ENCODE measurements at regions not wholly inside any gene's neighbourhood (a gene's known extent, or its start where the extent isn't known, plus 50 kb on each side); places are given as distances from the start of the nearest gene placed in this dataset.

DNA sequence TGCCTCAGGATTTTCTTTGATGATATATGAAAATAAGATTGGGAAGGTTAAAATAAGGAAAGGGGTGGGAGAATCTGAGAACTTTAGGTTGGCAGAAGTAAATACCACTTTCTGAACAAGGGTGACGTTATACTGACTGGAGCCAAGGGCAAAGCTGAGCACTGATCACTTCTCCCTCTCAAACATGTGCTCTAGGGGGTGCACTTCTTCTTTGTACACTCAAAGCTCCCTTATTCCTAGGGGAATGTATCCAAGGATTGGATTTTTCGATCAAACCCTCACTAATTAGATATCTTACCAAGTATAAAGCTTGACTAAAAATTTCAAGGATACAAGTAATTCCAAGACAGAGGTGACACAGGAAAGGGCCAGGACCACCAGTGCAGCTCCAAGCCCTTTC is 243.9 kb upstream of the UMPS start:
- no peaks in the 10 kb centered on the region for H3K36me3 Mint-ChIP-seq
- H3K4me3 Mint-ChIP-seq = no peak overlapping the region
- DNase-seq (no peak), ATAC-seq (replicated peaks) (no peak)
- no peak overlapping the region for H3K27ac Mint-ChIP-seq
- H3K4me1 Mint-ChIP-seq = peaks cover 0 to 2% of the 10 kb centered on the region in 2 donors
- peaks cover 25 to 30% of the 10 kb centered on the region in 2 donors for H3K27me3 Mint-ChIP-seq
- no peaks in the 10 kb centered on the region for H3K9me3 Mint-ChIP-seq

DNA sequence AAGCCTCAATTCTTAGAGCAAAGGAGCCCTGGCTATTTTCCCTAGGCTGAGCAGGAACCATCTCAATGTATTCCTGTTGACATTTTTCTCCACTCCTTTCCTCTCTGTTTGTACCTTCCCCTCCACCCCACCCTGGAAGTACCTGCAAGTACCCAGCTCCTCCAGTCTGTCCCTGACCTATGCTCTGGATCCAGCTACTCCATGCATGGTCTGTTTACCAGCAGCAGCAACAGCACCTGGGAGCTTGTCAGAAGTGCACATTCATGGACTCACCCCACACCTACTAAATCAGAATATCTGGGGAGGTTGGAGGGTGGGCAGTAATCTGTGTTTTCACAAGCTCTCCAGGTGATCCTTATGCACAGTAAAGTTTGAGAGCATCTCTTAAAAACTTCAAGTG is 240.7 kb upstream of the UMPS start:
- peaks cover 13 to 24% of the 10 kb centered on the region in 2 donors for H3K27me3 Mint-ChIP-seq

DNA sequence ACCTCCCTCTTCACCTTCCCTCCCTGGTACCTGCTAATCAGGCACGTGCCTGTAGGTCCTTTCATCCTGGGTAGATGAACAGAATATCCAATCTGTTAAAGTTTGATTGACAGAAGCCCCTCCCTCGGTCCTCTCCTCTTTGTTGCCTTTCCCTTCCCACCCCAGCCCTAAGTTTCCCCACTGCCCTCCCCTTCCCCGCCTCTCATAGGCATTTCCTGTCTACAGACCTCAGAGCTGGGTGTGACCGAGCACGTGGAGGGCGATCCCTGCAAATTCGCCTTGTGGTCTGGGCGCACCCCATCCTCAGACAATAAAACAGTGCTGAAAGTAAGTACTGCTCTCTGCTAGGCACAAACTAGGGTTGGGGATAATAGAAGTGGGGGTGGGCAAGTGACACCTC is 239.2 kb upstream of the UMPS start:
- no peak overlapping the region for H3K27ac Mint-ChIP-seq
- H3K27me3 Mint-ChIP-seq = peaks cover 8 to 18% of the 10 kb centered on the region in 2 donors

More for the DNA sequence above, 240.7 kb upstream of the UMPS start:
- H3K4me3 Mint-ChIP-seq = no peak overlapping the region
- DNase-seq = no peak
- H3K9me3 Mint-ChIP-seq = no peaks in the 10 kb centered on the region
- no peak overlapping the region for H3K27ac Mint-ChIP-seq
- ATAC-seq (replicated peaks) = no peak
- H3K36me3 Mint-ChIP-seq = no peaks in the 10 kb centered on the region
- peaks cover 2 to 7% of the 10 kb centered on the region in 2 donors for H3K4me1 Mint-ChIP-seq

DNA sequence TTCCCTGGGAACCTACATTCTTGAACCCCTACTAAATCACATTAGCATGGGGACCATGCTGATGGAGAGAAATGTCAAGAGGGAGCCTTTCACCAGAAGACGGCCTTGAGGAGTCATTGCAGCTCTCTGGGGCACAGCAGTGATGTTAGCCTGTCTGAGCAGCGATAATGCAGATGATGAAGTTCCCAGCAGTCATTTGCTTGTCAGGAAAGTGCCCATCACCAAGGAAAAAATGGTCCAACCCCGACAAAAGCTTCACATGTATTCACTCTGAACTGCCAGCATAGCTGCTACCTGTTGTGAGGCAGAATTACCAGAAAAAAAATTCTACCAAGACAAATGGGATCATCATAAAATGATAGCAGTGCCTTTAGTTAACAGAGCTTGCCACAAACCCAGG is 238.4 kb upstream of the UMPS start:
- Mint-ChIP-seq H3K27ac (no peak overlapping the region), H3K4me3 (no peak overlapping the region), H3K4me1 (peaks cover 6 to 13% of the 10 kb centered on the region in 2 donors), H3K27me3 (peaks cover 12 to 18% of the 10 kb centered on the region in 2 donors), H3K36me3 (no peaks in the 10 kb centered on the region), H3K9me3 (no peaks in the 10 kb centered on the region)
- DNase-seq (no peak), ATAC-seq (replicated peaks) (no peak)

More for the DNA sequence above, 239.2 kb upstream of the UMPS start:
- DNase-seq = no peak
- no peaks in the 10 kb centered on the region for H3K36me3 Mint-ChIP-seq
- ATAC-seq (replicated peaks) = no peak
- peaks cover 3 to 8% of the 10 kb centered on the region in 2 donors for H3K4me1 Mint-ChIP-seq
- no peaks in the 10 kb centered on the region for H3K9me3 Mint-ChIP-seq
- no peak overlapping the region for H3K4me3 Mint-ChIP-seq

DNA sequence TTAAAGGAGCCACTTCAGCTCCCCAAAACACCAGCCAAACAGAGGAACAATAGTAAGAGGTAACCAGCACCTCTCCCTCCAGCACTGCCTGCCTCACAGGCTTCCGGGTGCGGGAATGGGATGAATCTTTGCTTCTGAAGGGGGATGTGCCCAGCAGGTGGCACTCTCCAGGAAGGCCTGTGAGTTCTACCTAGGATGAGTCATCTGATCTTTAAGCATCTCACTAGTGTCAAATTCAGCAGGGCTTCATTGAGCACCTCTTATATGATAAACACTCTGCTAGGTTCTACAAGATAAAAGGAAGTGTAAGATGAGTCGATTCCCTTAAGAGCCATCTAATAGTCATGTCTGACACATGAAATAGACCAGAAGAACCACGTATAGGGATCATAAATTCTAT is 237.4 kb upstream of the UMPS start:
- DNase-seq = no peak
- H3K27me3 Mint-ChIP-seq = peaks cover 12 to 18% of the 10 kb centered on the region in 2 donors
- no peaks in the 10 kb centered on the region for H3K36me3 Mint-ChIP-seq
- H3K27ac Mint-ChIP-seq = no peak overlapping the region
- H3K4me3 Mint-ChIP-seq = no peak overlapping the region
- peaks cover 6 to 13% of the 10 kb centered on the region in 2 donors for H3K4me1 Mint-ChIP-seq
- no peaks in the 10 kb centered on the region for H3K9me3 Mint-ChIP-seq
- ATAC-seq (replicated peaks) = peak; percentile 64 to 71

GRCh38 chr3:124496061-124496460 is 234.2 kb upstream of the UMPS start:
- Mint-ChIP-seq H3K36me3 (no peaks in the 10 kb centered on the region), H3K27ac (no peak overlapping the region), H3K27me3 (peaks cover 7 to 11% of the 10 kb centered on the region in 2 donors), H3K9me3 (no peaks in the 10 kb centered on the region), H3K4me3 (no peak overlapping the region), H3K4me1 (peaks cover 4 to 13% of the 10 kb centered on the region in 2 donors)
- no peak for DNase-seq
- no peak for ATAC-seq (replicated peaks)

GRCh38 chr3:124497487-124497886 is 232.8 kb upstream of the UMPS start:
- H3K4me3 Mint-ChIP-seq = no peak overlapping the region

GRCh38 chr3:124498891-124499290 is 231.4 kb upstream of the UMPS start:
- DNase-seq (no peak), ATAC-seq (replicated peaks) (no peak)
- Mint-ChIP-seq H3K36me3 (no peaks in the 10 kb centered on the region), H3K4me1 (peaks cover 4 to 6% of the 10 kb centered on the region in 2 donors), H3K27ac (no peak overlapping the region), H3K27me3 (peaks cover 13 to 26% of the 10 kb centered on the region in 2 donors), H3K4me3 (no peak overlapping the region), H3K9me3 (no peaks in the 10 kb centered on the region)

More at GRCh38 chr3:124497487-124497886, 232.8 kb upstream of the UMPS start:
- peaks cover 4 to 11% of the 10 kb centered on the region in 2 donors for H3K4me1 Mint-ChIP-seq
- DNase-seq (no peak), ATAC-seq (replicated peaks) (no peak)
- H3K9me3 Mint-ChIP-seq = no peaks in the 10 kb centered on the region
- no peaks in the 10 kb centered on the region for H3K36me3 Mint-ChIP-seq
- H3K27ac Mint-ChIP-seq = no peak overlapping the region
- peaks cover 11 to 22% of the 10 kb centered on the region in 2 donors for H3K27me3 Mint-ChIP-seq

DNA sequence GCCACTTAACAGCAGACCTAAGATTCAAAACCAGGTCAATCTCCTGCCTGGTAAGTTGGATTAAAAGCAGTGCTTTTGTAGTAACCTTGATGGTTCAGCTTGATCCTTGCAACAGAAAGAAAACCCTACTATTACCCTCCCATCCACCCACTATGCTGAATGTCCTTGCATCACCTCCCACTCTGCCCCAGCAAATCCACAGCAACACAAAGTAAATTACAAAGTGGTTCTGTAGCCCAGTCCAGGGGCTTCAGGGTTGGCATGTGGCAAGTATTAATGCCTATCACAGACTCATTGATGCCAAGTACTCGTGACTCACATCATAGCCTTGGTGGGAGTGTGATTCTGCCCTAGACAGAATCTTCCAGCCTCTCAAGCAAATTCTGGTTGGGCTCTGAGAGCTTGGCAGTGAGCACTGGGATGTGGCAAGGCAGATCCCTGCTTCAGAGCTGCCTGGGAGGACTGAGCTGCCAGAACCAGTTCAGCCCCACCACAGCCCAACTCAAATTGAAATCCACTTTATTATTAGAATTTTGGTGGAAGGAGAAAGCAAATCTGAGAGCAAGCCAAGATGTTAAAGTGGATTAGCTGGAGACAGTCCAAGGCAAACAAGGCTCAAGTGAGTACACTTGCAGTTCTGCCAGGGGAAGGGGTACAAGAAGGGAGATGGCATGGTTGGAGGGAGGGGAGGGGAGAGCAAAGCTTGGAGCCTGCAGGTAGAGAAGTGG is 225.8 kb upstream of the UMPS start:
- Mint-ChIP-seq H3K36me3 (no peaks in the 10 kb centered on the region), H3K4me1 (no peaks in the 10 kb centered on the region), H3K4me3 (no peak overlapping the region), H3K27ac (no peak overlapping the region), H3K9me3 (no peaks in the 10 kb centered on the region), H3K27me3 (peaks cover 17 to 42% of the 10 kb centered on the region in 2 donors)
- DNase-seq (no peak), ATAC-seq (replicated peaks) (no peak)

GRCh38 chr3:124509884-124510283 is 220.4 kb upstream of the UMPS start:
- H3K4me3 Mint-ChIP-seq = no peak overlapping the region
- no peaks in the 10 kb centered on the region for H3K36me3 Mint-ChIP-seq
- H3K9me3 Mint-ChIP-seq = no peaks in the 10 kb centered on the region
- ATAC-seq (replicated peaks) = no peak
- H3K4me1 Mint-ChIP-seq = no peaks in the 10 kb centered on the region
- peaks cover 25 to 27% of the 10 kb centered on the region in 2 donors for H3K27me3 Mint-ChIP-seq
- no peak for DNase-seq
- H3K27ac Mint-ChIP-seq = no peak overlapping the region

- no peaks in the 10 kb centered on the region for H3K9me3 Mint-ChIP-seq
- H3K27me3 Mint-ChIP-seq = peaks cover 21 to 25% of the 10 kb centered on the region in 2 donors
- H3K4me1 Mint-ChIP-seq = no peaks in the 10 kb centered on the region
- no peak overlapping the region for H3K27ac Mint-ChIP-seq
- no peak for DNase-seq
- no peak overlapping the region for H3K4me3 Mint-ChIP-seq
- no peaks in the 10 kb centered on the region for H3K36me3 Mint-ChIP-seq
- ATAC-seq (replicated peaks) = no peak
These were observed 220.0 kb upstream of the UMPS start for GRCh38 chr3:124510290-124510689.

DNA sequence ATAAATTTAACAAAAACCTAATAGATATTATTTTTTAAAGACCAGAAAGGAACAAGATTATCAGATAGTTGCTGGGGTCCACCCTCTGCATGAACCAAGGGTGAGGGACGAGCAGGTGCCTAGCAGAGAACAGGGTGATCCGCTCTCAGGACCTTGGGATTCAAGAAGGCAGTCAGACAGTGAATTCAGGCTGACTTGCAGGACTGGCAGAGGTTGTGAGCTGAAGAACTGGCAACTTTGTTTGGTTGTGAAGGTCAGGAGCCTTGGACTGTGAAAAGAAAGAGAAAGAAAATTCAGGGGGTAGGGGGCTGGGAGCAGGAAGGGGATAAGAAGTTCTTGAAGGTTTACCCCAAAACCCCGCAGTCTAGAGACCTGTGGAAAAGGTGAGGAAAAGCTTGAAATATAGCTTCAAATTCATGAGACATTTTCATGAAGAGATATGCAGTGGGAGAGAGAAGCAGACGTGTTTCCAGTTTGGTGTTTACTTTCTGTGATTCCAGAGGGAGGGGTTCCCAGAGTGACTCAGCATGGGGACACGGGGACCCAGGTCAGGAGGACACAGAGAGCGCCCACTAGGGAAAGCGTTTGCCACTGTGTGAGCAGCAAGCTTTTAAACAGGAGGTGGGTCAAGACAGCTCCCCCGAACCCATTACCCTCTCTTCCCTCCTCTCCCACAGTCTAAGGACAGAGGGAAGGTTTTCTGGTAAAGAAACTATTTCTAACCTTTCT is 217.2 kb upstream of the UMPS start:
- ATAC-seq (replicated peaks) = no peak
- Mint-ChIP-seq H3K4me1 (no peaks in the 10 kb centered on the region), H3K27ac (no peak overlapping the region), H3K9me3 (no peaks in the 10 kb centered on the region), H3K27me3 (peaks cover 19 to 32% of the 10 kb centered on the region in 2 donors), H3K4me3 (no peak overlapping the region), H3K36me3 (no peaks in the 10 kb centered on the region)
- no peak for DNase-seq

GRCh38 chr3:124513610-124513997 is 216.6 kb upstream of the UMPS start:
- no peak overlapping the region for H3K27ac Mint-ChIP-seq
- no peak overlapping the region for H3K4me3 Mint-ChIP-seq
- no peaks in the 10 kb centered on the region for H3K36me3 Mint-ChIP-seq
- ATAC-seq (replicated peaks) (no peak), DNase-seq (no peak)
- H3K27me3 Mint-ChIP-seq = peaks cover 22 to 34% of the 10 kb centered on the region in 2 donors
- H3K4me1 Mint-ChIP-seq = no peaks in the 10 kb centered on the region
- no peaks in the 10 kb centered on the region for H3K9me3 Mint-ChIP-seq

GRCh38 chr3:124514683-124515082 is 215.6 kb upstream of the UMPS start:
- Mint-ChIP-seq H3K9me3 (no peaks in the 10 kb centered on the region), H3K4me3 (no peak overlapping the region), H3K27me3 (peaks cover 28 to 35% of the 10 kb centered on the region in 2 donors), H3K4me1 (no peaks in the 10 kb centered on the region), H3K36me3 (no peaks in the 10 kb centered on the region), H3K27ac (no peak overlapping the region)
- no peak for ATAC-seq (replicated peaks)
- no peak for DNase-seq

DNA sequence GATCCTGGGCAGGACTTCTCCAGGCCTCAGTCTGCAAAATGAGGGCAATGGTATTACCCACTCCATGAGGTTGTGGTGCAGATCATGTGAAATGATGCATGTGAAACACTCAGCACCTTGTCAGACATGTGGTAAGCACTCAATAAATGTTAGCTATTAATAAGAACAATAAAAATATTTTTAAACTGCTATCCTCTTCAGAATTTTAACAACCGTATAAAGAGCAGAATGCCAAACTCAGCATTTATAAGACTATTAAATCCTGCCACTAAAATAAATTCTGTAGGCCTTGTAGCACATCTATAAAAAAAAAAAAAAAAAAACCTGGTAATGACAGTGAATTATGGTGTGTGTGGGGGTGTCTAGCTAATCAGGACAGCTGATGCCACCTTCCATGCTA is 213.9 kb upstream of the UMPS start:
- Mint-ChIP-seq H3K27ac (no peak overlapping the region), H3K27me3 (peaks cover 28 to 33% of the 10 kb centered on the region in 2 donors), H3K9me3 (no peaks in the 10 kb centered on the region), H3K36me3 (no peaks in the 10 kb centered on the region), H3K4me1 (no peaks in the 10 kb centered on the region), H3K4me3 (no peak overlapping the region)
- no peak for ATAC-seq (replicated peaks)
- no peak for DNase-seq
